A549 (cell line): ENCODE measurements at regions not wholly inside any gene's neighbourhood (a gene's known extent, or its start where the extent isn't known, plus 50 kb on each side); places are given as distances from the start of the nearest gene placed in this dataset.

Source experiments
- ATAC-seq, 2 experiments: fragments of 200-7000 bp in 1 of 2; fragments of >200 bp in 1 of 2; cut with Nextera tagmentation in 1 of 2; cut with Tn5 transposase in 1 of 2; 3 replicates each; pipeline versions ENCODE4 v1.8.0 to v1.9.1; 2018 to 2020; ENCODE audit warnings: mild to moderate bottlenecking in 1 of 2, moderate library complexity in 1 of 2
- CTCF ChIA-PET: fragments of 300-600 bp; sonication (Branson Sonifier 250); formaldehyde crosslinking; extraction: SDS; loops from one replicate; lab custom pipeline; 2021; ENCODE audit warnings: antibody characterized with exemption, inconsistent platforms; lab: Yijun Ruan, JAX
- POLR2A ChIA-PET: fragments of 350-600 bp; formaldehyde crosslinking; extraction: SDS; loops from one replicate; lab custom pipeline; 2021; ENCODE audit warnings: antibody characterized with exemption, inconsistent platforms; lab: Yijun Ruan, JAX
- DNase-seq, 2 experiments: peaks; one replicate each; pipeline versions ENCODE4 v3.0.0 to v3.0.0-alpha.2; 2011 to 2016; ENCODE audit warnings: low read depth in 1 of 2, low spot score in 1 of 2
- FAIRE-seq: peaks from 2 replicates; lab custom pipeline; 2011; peaks lifted over from hg19 to GRCh38; lab: Jason Lieb, UNC
- H3K27ac ChIP-seq, 2 experiments: fragments of >200 bp; sonication (Bioruptor Twin); formaldehyde crosslinking; 3 replicates each; pipeline ENCODE4 v1.5.1; 2016 to 2017
- H3K4me1 ChIP-seq: fragments of >200 bp; sonication (Bioruptor Twin); formaldehyde crosslinking; 3 replicates; pipeline ENCODE4 v1.6.1; 2016
- H3K4me2 ChIP-seq: fragments of >200 bp; sonication (Bioruptor Twin); formaldehyde crosslinking; 3 replicates; pipeline ENCODE4 v1.6.1; 2016
- H3K4me3 ChIP-seq: fragments of >200 bp; sonication (Bioruptor Twin); formaldehyde crosslinking; 3 replicates; pipeline ENCODE4 v1.5.1; 2016
- H3K9me3 ChIP-seq: fragments of >200 bp; sonication (Bioruptor Twin); formaldehyde crosslinking; 3 replicates; pipeline ENCODE4 v1.6.1; 2016
- BHLHE40 ChIP-seq: IDR thresholded peaks from 2 replicates; pipeline ENCODE4 v1.6.1; 2012; ENCODE audit warnings: low read depth, low read length, inconsistent platforms
- CHD2 ChIP-seq: fragments of 150-350 bp; IDR thresholded peaks from 2 replicates; pipeline ENCODE4 v1.6.1; 2014; ENCODE audit warnings: low read length; ENCODE audit not compliant: partially characterized antibody
- EP300 ChIP-seq, 2 experiments: fragments of >200 bp; sonication (Bioruptor Twin); formaldehyde crosslinking; IDR thresholded peaks; 2 replicates in 1 of 2; 3 replicates in 1 of 2; pipeline ENCODE4 v1.6.1; 2016 to 2017
- HDAC2 ChIP-seq: fragments of 200-600 bp; sonication (generic); IDR thresholded peaks from 2 replicates; pipeline ENCODE4 v1.6.1; 2016
- HOXA7 ChIP-seq: fragments of 250-450 bp; sonication (Bioruptor Pico); IDR thresholded peaks from 2 replicates; pipeline ENCODE4 v1.5.0; 2020; ENCODE audit warnings: mild to moderate bottlenecking, moderate library complexity
- KDM1A ChIP-seq: fragments of 200-600 bp; sonication (generic); IDR thresholded peaks from 2 replicates; pipeline ENCODE4 v1.6.1; 2016; ENCODE audit warnings: low read depth, mild to moderate bottlenecking
- MAFK ChIP-seq: fragments of 450-650 bp; IDR thresholded peaks from 2 replicates; pipeline ENCODE4 v1.6.1; 2014; ENCODE audit not compliant: partially characterized antibody
- NPAS2 ChIP-seq: fragments of 250-450 bp; sonication (Bioruptor Pico); IDR thresholded peaks from 2 replicates; pipeline ENCODE4 v1.8.0; 2022; ENCODE audit warnings: mild to moderate bottlenecking, moderate library complexity, borderline replicate concordance
- POLR2AphosphoS2 ChIP-seq: conservative IDR thresholded peaks from 2 replicates; pipeline ENCODE4 v1.6.1; 2012; ENCODE audit warnings: low read length, improper control_type of control experiment, inconsistent platforms
- RAD21 ChIP-seq, 2 experiments: fragments of >200 bp in 1 of 2; sonication (Bioruptor Twin) in 1 of 2; formaldehyde crosslinking in 1 of 2; IDR thresholded peaks in 1 of 2; conservative IDR thresholded peaks in 1 of 2; 2 replicates in 1 of 2; 3 replicates in 1 of 2; pipeline ENCODE4 v1.6.1; 2012 to 2018; ENCODE audit warnings: inconsistent platforms in 1 of 2
- RARB ChIP-seq: fragments of 250-450 bp; sonication (Bioruptor Pico); IDR thresholded peaks from 2 replicates; pipeline ENCODE4 v1.8.0; 2021; ENCODE audit warnings: mild to moderate bottlenecking, moderate library complexity
- SREBF2 ChIP-seq: fragments of 450-650 bp; IDR thresholded peaks from 2 replicates; pipeline ENCODE4 v1.6.1; 2014; ENCODE audit warnings: mild to moderate bottlenecking, moderate library complexity
- TFCP2L1 ChIP-seq: fragments of 250-450 bp; sonication (Bioruptor Pico); IDR thresholded peaks from 2 replicates; pipeline ENCODE4 v1.5.0; 2021; ENCODE audit warnings: mild to moderate bottlenecking
- USF2 ChIP-seq: fragments of 450-650 bp; IDR thresholded peaks from 2 replicates; pipeline ENCODE4 v1.6.1; 2014; ENCODE audit warnings: antibody characterized with exemption
- ZFP36 ChIP-seq: fragments of 450-650 bp; IDR thresholded peaks from 2 replicates; pipeline ENCODE4 v1.6.1; 2014; ENCODE audit warnings: borderline replicate concordance; ENCODE audit not compliant: partially characterized antibody
- WGBS: methylation state at CpG from one replicate; pipeline ENCODE4 v1.1.6; 2017; ENCODE audit errors: missing lambda C conversion rate; 5-methylcytosine and 5-hydroxymethylcytosine counted together
- TF ChIP-seq, protein P1 (sequence below): fragments of 150-350 bp; IDR thresholded peaks from 2 replicates; pipeline ENCODE4 v1.6.1; 2014; ENCODE audit warnings: low read depth, mild to moderate bottlenecking, low read length
- TF ChIP-seq, protein P2 (sequence below): fragments of 200-600 bp; sonication (generic); IDR thresholded peaks from 2 replicates; pipeline ENCODE4 v1.6.1; 2016; ENCODE audit warnings: antibody characterized with exemption, mild to moderate bottlenecking, moderate library complexity
- TF ChIP-seq, protein P3 (sequence below): fragments of >200 bp; sonication (Bioruptor Twin); formaldehyde crosslinking; IDR thresholded peaks from 3 replicates; pipeline ENCODE4 v1.5.1; 2016

DNA sequence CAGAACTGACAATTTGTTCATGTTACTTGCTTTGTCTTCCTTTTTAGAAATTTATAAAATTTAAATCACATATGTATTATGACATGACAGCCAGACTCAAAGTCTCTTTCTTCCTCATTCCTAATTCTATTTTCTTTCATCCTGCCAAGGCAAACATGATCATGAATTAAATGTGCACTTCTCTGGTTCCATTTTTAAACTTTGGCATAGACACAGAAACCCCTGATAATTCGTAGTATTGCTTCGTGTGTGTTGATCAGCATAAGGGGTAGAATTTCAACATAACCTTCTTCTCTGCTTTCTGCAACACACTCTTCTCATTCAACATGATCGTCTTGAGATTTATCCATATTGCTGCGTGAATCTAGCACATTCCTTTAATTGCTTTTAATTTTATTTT is 156.5 kb downstream of the AIPL1 start:
- no peak overlapping the region for H3K4me2 ChIP-seq
- no peaks in the 10 kb centered on the region for H3K4me1 ChIP-seq
- ChIA-PET POLR2A (interaction anchor here (0.7 kb wide), 1 partner anchor 405 kb away, joined by 3 read pairs; no protein-coding TSS in a partner anchor), CTCF (interaction anchor here (1.4 to 1.9 kb wide), 3 partner anchors 9 to 686 kb away, joined by 3 to 5 read pairs (median 4); no protein-coding TSS in a partner anchor)
- H3K4me3 ChIP-seq: no peak overlapping the region
- DNase-seq: no peak
- TF ChIP-seq BHLHE40 (no peak), USF2 (no peak), TFCP2L1 (CRISPR knock-in tag) (no peak), ZFP36 (no peak)
- TF ChIP-seq, protein P1, sequence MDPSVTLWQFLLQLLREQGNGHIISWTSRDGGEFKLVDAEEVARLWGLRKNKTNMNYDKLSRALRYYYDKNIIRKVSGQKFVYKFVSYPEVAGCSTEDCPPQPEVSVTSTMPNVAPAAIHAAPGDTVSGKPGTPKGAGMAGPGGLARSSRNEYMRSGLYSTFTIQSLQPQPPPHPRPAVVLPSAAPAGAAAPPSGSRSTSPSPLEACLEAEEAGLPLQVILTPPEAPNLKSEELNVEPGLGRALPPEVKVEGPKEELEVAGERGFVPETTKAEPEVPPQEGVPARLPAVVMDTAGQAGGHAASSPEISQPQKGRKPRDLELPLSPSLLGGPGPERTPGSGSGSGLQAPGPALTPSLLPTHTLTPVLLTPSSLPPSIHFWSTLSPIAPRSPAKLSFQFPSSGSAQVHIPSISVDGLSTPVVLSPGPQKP: no peak
- TF ChIP-seq, protein P2, sequence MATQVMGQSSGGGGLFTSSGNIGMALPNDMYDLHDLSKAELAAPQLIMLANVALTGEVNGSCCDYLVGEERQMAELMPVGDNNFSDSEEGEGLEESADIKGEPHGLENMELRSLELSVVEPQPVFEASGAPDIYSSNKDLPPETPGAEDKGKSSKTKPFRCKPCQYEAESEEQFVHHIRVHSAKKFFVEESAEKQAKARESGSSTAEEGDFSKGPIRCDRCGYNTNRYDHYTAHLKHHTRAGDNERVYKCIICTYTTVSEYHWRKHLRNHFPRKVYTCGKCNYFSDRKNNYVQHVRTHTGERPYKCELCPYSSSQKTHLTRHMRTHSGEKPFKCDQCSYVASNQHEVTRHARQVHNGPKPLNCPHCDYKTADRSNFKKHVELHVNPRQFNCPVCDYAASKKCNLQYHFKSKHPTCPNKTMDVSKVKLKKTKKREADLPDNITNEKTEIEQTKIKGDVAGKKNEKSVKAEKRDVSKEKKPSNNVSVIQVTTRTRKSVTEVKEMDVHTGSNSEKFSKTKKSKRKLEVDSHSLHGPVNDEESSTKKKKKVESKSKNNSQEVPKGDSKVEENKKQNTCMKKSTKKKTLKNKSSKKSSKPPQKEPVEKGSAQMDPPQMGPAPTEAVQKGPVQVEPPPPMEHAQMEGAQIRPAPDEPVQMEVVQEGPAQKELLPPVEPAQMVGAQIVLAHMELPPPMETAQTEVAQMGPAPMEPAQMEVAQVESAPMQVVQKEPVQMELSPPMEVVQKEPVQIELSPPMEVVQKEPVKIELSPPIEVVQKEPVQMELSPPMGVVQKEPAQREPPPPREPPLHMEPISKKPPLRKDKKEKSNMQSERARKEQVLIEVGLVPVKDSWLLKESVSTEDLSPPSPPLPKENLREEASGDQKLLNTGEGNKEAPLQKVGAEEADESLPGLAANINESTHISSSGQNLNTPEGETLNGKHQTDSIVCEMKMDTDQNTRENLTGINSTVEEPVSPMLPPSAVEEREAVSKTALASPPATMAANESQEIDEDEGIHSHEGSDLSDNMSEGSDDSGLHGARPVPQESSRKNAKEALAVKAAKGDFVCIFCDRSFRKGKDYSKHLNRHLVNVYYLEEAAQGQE: no peak
- no peak for FAIRE-seq
- ATAC-seq: no peak
- H3K9me3 ChIP-seq: no peaks in the 10 kb centered on the region
- H3K27ac ChIP-seq: no peak overlapping the region
- WGBS: 9% methylated on average over 4 of the region's 4 CpGs

DNA sequence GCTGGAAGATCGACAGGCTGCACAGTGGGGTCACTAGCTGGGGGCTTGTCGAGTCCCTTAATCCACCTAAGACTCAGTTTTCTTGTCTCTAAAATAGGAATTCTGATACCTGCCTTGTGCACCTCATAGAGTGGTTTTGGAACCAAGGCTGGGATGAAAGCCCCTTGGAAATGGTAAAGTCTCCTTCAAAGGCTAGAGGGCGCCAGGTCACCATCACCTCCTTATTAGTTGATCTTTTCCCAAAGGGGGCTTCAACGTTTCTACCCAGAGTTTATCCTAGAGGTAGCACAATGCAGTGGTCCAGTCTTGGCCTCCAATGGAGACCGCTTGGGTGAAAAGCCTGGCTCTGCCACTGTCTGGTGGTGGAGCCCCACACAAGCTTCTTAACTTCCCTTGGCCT is 158.2 kb downstream of the AIPL1 start:
- 7% methylated on average over 5 of the region's 5 CpGs for WGBS
- Histone ChIP-seq H3K27ac (no peak overlapping the region), H3K4me1 (no peaks in the 10 kb centered on the region), H3K4me3 (no peak overlapping the region), H3K4me2 (no peak overlapping the region), H3K9me3 (no peaks in the 10 kb centered on the region)
- ATAC-seq (no peak), DNase-seq (no peak), FAIRE-seq (no peak)
- CTCF ChIA-PET: interaction anchor here (1.4 to 1.9 kb wide), 3 partner anchors 7 to 208 kb away, joined by 3 to 4 read pairs (median 3); no protein-coding TSS in a partner anchor
- POLR2A ChIA-PET: no interaction called here
- TF ChIP-seq, protein P1: no peak
- TF ChIP-seq RAD21 (conservative IDR thresholded peaks at IDR 0.05 in 1 of 2, IDR thresholded peaks at IDR 0.05 in 1 of 2): peak in 1 of 2 experiments; percentile 17; a peak in 1 of 5 replicates
- no peak for TF ChIP-seq EP300 (IDR thresholded peaks at IDR 0.05)
- TF ChIP-seq, protein P3, sequence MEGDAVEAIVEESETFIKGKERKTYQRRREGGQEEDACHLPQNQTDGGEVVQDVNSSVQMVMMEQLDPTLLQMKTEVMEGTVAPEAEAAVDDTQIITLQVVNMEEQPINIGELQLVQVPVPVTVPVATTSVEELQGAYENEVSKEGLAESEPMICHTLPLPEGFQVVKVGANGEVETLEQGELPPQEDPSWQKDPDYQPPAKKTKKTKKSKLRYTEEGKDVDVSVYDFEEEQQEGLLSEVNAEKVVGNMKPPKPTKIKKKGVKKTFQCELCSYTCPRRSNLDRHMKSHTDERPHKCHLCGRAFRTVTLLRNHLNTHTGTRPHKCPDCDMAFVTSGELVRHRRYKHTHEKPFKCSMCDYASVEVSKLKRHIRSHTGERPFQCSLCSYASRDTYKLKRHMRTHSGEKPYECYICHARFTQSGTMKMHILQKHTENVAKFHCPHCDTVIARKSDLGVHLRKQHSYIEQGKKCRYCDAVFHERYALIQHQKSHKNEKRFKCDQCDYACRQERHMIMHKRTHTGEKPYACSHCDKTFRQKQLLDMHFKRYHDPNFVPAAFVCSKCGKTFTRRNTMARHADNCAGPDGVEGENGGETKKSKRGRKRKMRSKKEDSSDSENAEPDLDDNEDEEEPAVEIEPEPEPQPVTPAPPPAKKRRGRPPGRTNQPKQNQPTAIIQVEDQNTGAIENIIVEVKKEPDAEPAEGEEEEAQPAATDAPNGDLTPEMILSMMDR: 0 out of 3 replicates have a peak, but pooled peaks have one; percentile 12

GRCh38 chr17:6274310-6274709 is 160.6 kb downstream of the AIPL1 start:
- ChIA-PET CTCF (interaction anchor here (1.3 kb wide), 1 partner anchor 147 kb away, joined by 3 read pairs; no protein-coding TSS in a partner anchor), POLR2A (no interaction called here)
- H3K4me1 ChIP-seq: no peaks in the 10 kb centered on the region
- ATAC-seq (no peak), FAIRE-seq (peak; percentile 77), DNase-seq (no peak)
- 18% methylated on average over 6 of the region's 6 CpGs for WGBS
- H3K27ac ChIP-seq: no peak overlapping the region
- H3K4me3 ChIP-seq: no peak overlapping the region
- no peak overlapping the region for H3K4me2 ChIP-seq
- no peaks in the 10 kb centered on the region; the same call in 2 of the 3 replicates for H3K9me3 ChIP-seq
- TF ChIP-seq MAFK (no peak), HOXA7 (CRISPR knock-in tag) (no peak), RARB (CRISPR knock-in tag) (no peak), ZFP36 (no peak), CHD2 (no peak), HDAC2 (no peak), SREBF2 (no peak), BHLHE40 (no peak), NPAS2 (no peak), POLR2AphosphoS2 (no peak), KDM1A (no peak)
- TF ChIP-seq, protein P3: no peak
